ENCODE measurements at regions not wholly inside any gene's neighbourhood (a gene's known extent, or its start where the extent isn't known, plus 50 kb on each side); places are given as distances from the start of the nearest gene placed in this dataset.

- TF ChIP-seq RXRA (CRISPR knock-in tag; IDR thresholded peaks at IDR 0.05) (no peak), POLR2AphosphoS5 (IDR thresholded peaks at IDR 0.05; ENCODE audit: low read depth, low read length) (no peak), MAFG (CRISPR knock-in tag; IDR thresholded peaks at IDR 0.05) (no peak)
Measured at GRCh38 chr16:7257016-7257415, 75.6 kb upstream of the RBFOX1 start.

Measured in HepG2 (cell line).